ENCODE measurements at regions not wholly inside any gene's neighbourhood (a gene's known extent, or its start where the extent isn't known, plus 50 kb on each side); places are given as distances from the start of the nearest gene placed in this dataset.
"Not testable (repeated sequence)": the region's sequence is repeated elsewhere in the genome, so short reads cannot be mapped to it uniquely, and the experiment has no call there.

- no peak for DNase-seq
These were observed 227.7 kb upstream of the TTC29 start for GRCh38 chr4:147173322-147173721.

GRCh38 chr4:147173797-147174432, 228.3 kb upstream of the TTC29 start:
- no peak for DNase-seq

GRCh38 chr4:147174591-147174990, 228.9 kb upstream of the TTC29 start:
- no peak for DNase-seq

GRCh38 chr4:147175460-147176025, 229.9 kb upstream of the TTC29 start:
- DNase-seq = no peak

GRCh38 chr4:147182041-147182440, 236.4 kb upstream of the TTC29 start:
- no peak for DNase-seq

GRCh38 chr4:147192679-147193078, 247.0 kb upstream of the TTC29 start:
- no peak for DNase-seq

GRCh38 chr4:147194114-147194513, 248.4 kb upstream of the TTC29 start:
- DNase-seq = no peak

- no peak for DNase-seq
These were observed 248.9 kb upstream of the TTC29 start for GRCh38 chr4:147194604-147195003.

GRCh38 chr4:147195386-147195785, 249.7 kb upstream of the TTC29 start:
- no peak for DNase-seq

- DNase-seq = no peak
These were observed 252.9 kb upstream of the TTC29 start for GRCh38 chr4:147198411-147199051.

- no peak for DNase-seq
These were observed 255.4 kb upstream of the TTC29 start for GRCh38 chr4:147201016-147201415.

- no peak for DNase-seq
These were observed 261.1 kb upstream of the TTC29 start for GRCh38 chr4:147206807-147207206.

- DNase-seq = no peak
These were observed 262.2 kb upstream of the TTC29 start for GRCh38 chr4:147207911-147208310.

- no peak for DNase-seq
These were observed 263.2 kb upstream of the EDNRA start for GRCh38 chr4:147217655-147218054.

GRCh38 chr4:147219145-147219544, 261.8 kb upstream of the EDNRA start:
- DNase-seq = no peak

GRCh38 chr4:147220833-147221232, 260.1 kb upstream of the EDNRA start:
- DNase-seq = no peak

- no peak for DNase-seq
These were observed 258.0 kb upstream of the EDNRA start for GRCh38 chr4:147222906-147223305.

- DNase-seq = no peak
These were observed 257.3 kb upstream of the EDNRA start for GRCh38 chr4:147223576-147223975.

GRCh38 chr4:147236806-147237205, 244.1 kb upstream of the EDNRA start:
- DNase-seq = no peak

- DNase-seq = no peak
These were observed 236.1 kb upstream of the EDNRA start for GRCh38 chr4:147244786-147245185.

- no peak for DNase-seq
These were observed 234.8 kb upstream of the EDNRA start for GRCh38 chr4:147246096-147246495.

- DNase-seq = not testable (repeated sequence)
These were observed 234.4 kb upstream of the EDNRA start for GRCh38 chr4:147246528-147246927.

GRCh38 chr4:147247579-147247978, 233.3 kb upstream of the EDNRA start:
- DNase-seq = no peak

- no peak for DNase-seq
These were observed 230.8 kb upstream of the EDNRA start for GRCh38 chr4:147250062-147250461.

GRCh38 chr4:147255268-147255667, 225.6 kb upstream of the EDNRA start:
- not testable (repeated sequence) for DNase-seq

Measured in NCI-H1694 (cell line).